ENCODE measurements at regions not wholly inside any gene's neighbourhood (a gene's known extent, or its start where the extent isn't known, plus 50 kb on each side); places are given as distances from the start of the nearest gene placed in this dataset.
"Not testable (repeated sequence)": the region's sequence is repeated elsewhere in the genome, so short reads cannot be mapped to it uniquely, and the experiment has no call there.

DNA sequence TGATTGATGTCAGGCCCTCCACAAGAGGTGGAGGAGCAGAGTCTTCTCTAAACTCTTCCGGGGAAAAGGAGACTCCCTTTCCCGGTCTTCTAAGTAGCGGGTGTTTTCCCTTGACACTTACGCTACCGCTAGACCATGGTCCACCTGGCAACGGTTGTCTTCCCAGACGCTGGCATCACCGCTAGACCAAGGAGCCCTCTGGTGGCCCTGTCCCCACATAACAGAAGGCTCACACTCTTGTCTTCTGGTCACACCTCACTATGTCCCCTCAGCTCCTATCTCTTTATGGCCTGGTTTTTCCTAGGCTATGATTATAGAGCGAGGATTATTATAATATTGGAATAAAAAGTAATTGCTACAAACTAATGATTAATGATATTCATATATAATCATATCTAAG, 532.5 kb upstream of the SYNCRIP start:
- TF ChIP-seq, protein P1, sequence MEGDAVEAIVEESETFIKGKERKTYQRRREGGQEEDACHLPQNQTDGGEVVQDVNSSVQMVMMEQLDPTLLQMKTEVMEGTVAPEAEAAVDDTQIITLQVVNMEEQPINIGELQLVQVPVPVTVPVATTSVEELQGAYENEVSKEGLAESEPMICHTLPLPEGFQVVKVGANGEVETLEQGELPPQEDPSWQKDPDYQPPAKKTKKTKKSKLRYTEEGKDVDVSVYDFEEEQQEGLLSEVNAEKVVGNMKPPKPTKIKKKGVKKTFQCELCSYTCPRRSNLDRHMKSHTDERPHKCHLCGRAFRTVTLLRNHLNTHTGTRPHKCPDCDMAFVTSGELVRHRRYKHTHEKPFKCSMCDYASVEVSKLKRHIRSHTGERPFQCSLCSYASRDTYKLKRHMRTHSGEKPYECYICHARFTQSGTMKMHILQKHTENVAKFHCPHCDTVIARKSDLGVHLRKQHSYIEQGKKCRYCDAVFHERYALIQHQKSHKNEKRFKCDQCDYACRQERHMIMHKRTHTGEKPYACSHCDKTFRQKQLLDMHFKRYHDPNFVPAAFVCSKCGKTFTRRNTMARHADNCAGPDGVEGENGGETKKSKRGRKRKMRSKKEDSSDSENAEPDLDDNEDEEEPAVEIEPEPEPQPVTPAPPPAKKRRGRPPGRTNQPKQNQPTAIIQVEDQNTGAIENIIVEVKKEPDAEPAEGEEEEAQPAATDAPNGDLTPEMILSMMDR (IDR thresholded peaks at IDR 0.05) = not testable (repeated sequence)
- TF ChIP-seq POLR2A (IDR thresholded peaks at IDR 0.05) = not testable (repeated sequence)
